Thoracic aorta (tissue), 2 donors: ENCODE measurements at regions not wholly inside any gene's neighbourhood (a gene's known extent, or its start where the extent isn't known, plus 50 kb on each side); places are given as distances from the start of the nearest gene placed in this dataset.

Experiments
- ATAC-seq: fragments of 150-250 bp; one replicate; pipeline ENCODE4 v1.8.0; 2017; ENCODE audit warnings: low read depth; ENCODE audit not compliant: insufficient number of reproducible peaks, low FRiP score
- DNase-seq: peaks from one replicate; pipeline ENCODE4 v3.0.0-alpha.2; 2020; ENCODE audit warnings: low spot score
- H3K27ac ChIP-seq, 2 donors: fragments of 200-600 bp; sonication (generic); 1 replicate in 1 of 2; 2 replicates in 1 of 2; pipeline ENCODE4 v1.5.1; 2016; ENCODE audit warnings: mild to moderate bottlenecking in 2 of 2, moderate library complexity in 2 of 2
- H3K27me3 ChIP-seq: fragments of 200-600 bp; sonication (generic); replicated peaks from 2 replicates; pipeline ENCODE4 v1.6.0; 2016; ENCODE audit warnings: mild to moderate bottlenecking; ENCODE audit not compliant: insufficient read depth
- H3K36me3 ChIP-seq: fragments of 200-600 bp; sonication (generic); one replicate; pipeline ENCODE4 v1.5.1; 2016
- H3K4me1 ChIP-seq, 2 donors: fragments of 200-600 bp; sonication (generic); 1 replicate in 1 of 2; 2 replicates in 1 of 2; pipeline versions ENCODE4 v1.5.1 to v1.6.0; 2016; ENCODE audit warnings: low read depth in 2 of 2, mild to moderate bottlenecking in 1 of 2; ENCODE audit not compliant: control insufficient read depth in 1 of 2
- H3K4me3 ChIP-seq: fragments of 200-600 bp; sonication (generic); 2 replicates; pipeline ENCODE4 v1.5.1; 2016; ENCODE audit warnings: mild to moderate bottlenecking
- H3K9me3 ChIP-seq: fragments of 200-600 bp; sonication (generic); 2 replicates; pipeline ENCODE4 v1.5.1; 2016
- TF ChIP-seq, protein P1 (sequence below): fragments of 200-600 bp; sonication (generic); IDR thresholded peaks from one replicate; pipeline ENCODE4 v1.5.1; 2019; ENCODE audit warnings: antibody characterized with exemption

GRCh38 chr5:60148366-60148765 lies 254.8 kb upstream of the PDE4D start:
- TF ChIP-seq, protein P1, sequence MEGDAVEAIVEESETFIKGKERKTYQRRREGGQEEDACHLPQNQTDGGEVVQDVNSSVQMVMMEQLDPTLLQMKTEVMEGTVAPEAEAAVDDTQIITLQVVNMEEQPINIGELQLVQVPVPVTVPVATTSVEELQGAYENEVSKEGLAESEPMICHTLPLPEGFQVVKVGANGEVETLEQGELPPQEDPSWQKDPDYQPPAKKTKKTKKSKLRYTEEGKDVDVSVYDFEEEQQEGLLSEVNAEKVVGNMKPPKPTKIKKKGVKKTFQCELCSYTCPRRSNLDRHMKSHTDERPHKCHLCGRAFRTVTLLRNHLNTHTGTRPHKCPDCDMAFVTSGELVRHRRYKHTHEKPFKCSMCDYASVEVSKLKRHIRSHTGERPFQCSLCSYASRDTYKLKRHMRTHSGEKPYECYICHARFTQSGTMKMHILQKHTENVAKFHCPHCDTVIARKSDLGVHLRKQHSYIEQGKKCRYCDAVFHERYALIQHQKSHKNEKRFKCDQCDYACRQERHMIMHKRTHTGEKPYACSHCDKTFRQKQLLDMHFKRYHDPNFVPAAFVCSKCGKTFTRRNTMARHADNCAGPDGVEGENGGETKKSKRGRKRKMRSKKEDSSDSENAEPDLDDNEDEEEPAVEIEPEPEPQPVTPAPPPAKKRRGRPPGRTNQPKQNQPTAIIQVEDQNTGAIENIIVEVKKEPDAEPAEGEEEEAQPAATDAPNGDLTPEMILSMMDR: no peak
- Histone ChIP-seq H3K36me3 (no peaks in the 10 kb centered on the region), H3K4me1 (no peaks in the 10 kb centered on the region), H3K27me3 (no peaks in the 10 kb centered on the region), H3K27ac (no peak overlapping the region), H3K9me3 (peaks cover 5% of the 10 kb centered on the region), H3K4me3 (no peak overlapping the region)
- DNase-seq (no peak), ATAC-seq (no peak)

DNA sequence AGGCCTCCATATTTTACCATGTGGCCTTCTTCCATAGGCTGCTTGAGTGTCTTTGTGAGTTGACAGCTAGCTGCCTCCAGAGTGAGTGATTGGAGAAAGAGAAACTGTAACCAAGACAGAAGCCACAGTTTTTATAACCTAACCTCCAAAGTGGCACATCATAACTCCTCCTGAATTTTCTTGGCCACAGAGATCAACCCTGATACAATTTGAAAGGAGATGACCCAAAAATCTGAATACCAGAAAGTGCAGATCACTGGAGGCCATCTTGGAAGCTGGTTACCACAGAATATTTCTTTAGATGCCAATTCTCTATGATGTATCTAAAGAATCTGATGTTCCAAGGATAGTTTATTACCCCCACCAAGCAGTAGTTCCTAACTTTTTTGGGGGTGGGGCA lies 254.3 kb upstream of the PDE4D start:
- Histone ChIP-seq H3K27ac (no peak overlapping the region), H3K4me3 (no peak overlapping the region), H3K9me3 (peaks cover 5% of the 10 kb centered on the region), H3K27me3 (no peaks in the 10 kb centered on the region), H3K36me3 (no peaks in the 10 kb centered on the region), H3K4me1 (no peaks in the 10 kb centered on the region)
- no peak for ATAC-seq
- TF ChIP-seq, protein P1: no peak
- no peak for DNase-seq

DNA sequence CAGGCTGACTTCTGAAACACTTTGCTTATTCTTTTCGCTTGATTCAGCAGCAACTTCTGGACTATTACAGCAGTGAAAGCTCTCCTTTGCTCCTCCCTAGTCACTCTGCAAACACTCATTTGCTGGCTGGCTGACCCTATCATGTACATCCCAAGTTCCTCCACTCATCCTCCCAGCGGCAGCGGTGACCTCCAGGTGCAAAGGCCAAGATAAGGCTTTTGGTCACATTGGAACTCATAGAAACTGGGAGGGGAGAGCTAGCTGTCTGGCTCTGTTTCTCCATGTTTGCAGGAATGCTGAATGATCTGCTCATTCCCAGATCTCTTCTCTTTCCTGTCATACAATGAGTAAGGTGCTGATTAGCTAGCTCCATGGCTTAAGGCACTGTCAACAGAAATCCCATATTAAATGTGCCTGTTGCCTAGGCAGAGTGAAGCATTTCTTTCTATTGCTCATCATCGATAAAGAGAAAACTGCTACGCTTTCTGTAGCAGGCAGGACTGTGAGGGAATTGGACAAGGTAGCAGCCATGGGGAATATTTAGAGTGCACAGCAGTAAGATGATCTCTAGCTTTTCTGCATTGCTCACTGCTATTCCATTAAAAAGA lies 250.5 kb upstream of the PDE4D start:
- no peaks in the 10 kb centered on the region for H3K36me3 ChIP-seq
- H3K27me3 ChIP-seq: no peaks in the 10 kb centered on the region
- no peak for DNase-seq
- no peaks in the 10 kb centered on the region for H3K4me1 ChIP-seq
- H3K9me3 ChIP-seq: no peaks in the 10 kb centered on the region
- no peak overlapping the region for H3K27ac ChIP-seq
- ATAC-seq: no peak
- H3K4me3 ChIP-seq: no peak overlapping the region
- TF ChIP-seq, protein P1: no peak

DNA sequence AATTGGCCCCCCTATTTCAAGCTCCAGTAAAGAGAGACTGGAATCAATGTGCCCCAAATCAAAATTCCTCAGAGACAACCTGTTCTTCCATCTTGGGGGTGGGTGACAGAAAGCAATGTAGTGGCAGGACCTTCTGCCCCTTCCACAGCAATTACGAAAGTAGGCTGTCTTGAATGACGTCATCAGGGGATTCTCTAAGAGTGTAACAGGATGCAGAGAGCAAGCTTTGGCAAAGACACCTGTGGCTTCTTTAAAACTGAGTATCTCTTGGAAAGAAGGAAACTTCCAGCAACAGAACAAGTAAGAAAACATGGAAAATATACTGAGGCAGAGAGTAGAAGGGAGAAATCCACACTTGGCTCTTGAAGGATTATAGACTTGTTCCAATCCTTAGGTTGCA lies 247.6 kb upstream of the PDE4D start:
- Histone ChIP-seq H3K27ac (no peak overlapping the region), H3K27me3 (no peaks in the 10 kb centered on the region), H3K36me3 (no peaks in the 10 kb centered on the region), H3K9me3 (no peaks in the 10 kb centered on the region), H3K4me3 (no peak overlapping the region), H3K4me1 (no peaks in the 10 kb centered on the region)
- ATAC-seq (no peak), DNase-seq (no peak)
- TF ChIP-seq, protein P1: no peak

DNA sequence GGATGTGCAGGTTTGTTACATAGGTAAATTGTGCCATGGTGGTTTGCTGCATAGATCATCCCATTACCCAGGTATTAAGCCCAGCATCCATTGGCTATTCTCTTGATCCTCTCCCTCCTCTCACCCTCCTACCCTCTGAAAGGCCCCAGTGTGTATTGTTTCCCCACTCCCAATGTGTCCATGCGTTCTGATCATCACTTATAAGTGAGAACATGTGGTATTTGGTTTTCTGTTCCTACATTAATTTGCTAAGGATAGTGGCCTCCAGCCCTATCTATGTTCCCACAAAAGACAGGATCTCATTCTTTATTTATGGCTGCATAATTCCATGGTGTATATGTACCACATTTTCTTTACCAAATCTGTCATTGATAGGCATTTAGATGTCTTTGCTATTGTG lies 243.3 kb upstream of the PDE4D start:
- H3K4me3 ChIP-seq: no peak overlapping the region
- ATAC-seq: no peak
- no peaks in the 10 kb centered on the region for H3K4me1 ChIP-seq
- no peaks in the 10 kb centered on the region for H3K27me3 ChIP-seq
- TF ChIP-seq, protein P1: no peak
- H3K9me3 ChIP-seq: no peaks in the 10 kb centered on the region
- H3K36me3 ChIP-seq: no peaks in the 10 kb centered on the region
- DNase-seq: no peak
- no peak overlapping the region for H3K27ac ChIP-seq
